SU-DHL-6 (cell line): ENCODE measurements at regions not wholly inside any gene's neighbourhood (a gene's known extent, or its start where the extent isn't known, plus 50 kb on each side); places are given as distances from the start of the nearest gene placed in this dataset.

Experiments
- CTCF ChIP-seq: fragments of 200-600 bp; sonication (generic); IDR thresholded peaks from one replicate; pipeline ENCODE4 v1.5.1; 2017; ENCODE audit warnings: antibody characterized with exemption, mild to moderate bottlenecking, low read length, moderate library complexity; ENCODE audit not compliant: insufficient read depth, poor library complexity, severe bottlenecking
- EZH2phosphoT487 ChIP-seq: fragments of 200-600 bp; sonication (generic), shearing (Covaris generic); conservative IDR thresholded peaks from 2 replicates; pipeline ENCODE4 v1.6.1; 2018; ENCODE audit warnings: mild to moderate bottlenecking, antibody characterized with exemption, low read length, moderate library complexity, mixed read lengths

GRCh38 chr5:107074996-107075395 lies 595.7 kb downstream of the EFNA5 start:
- TF ChIP-seq CTCF (no peak), EZH2phosphoT487 (no peak)
